Upper lobe of right lung (tissue), 1 donor: ENCODE measurements at regions not wholly inside any gene's neighbourhood (a gene's known extent, or its start where the extent isn't known, plus 50 kb on each side); places are given as distances from the start of the nearest gene placed in this dataset.

Experiments
- ATAC-seq: fragments of 200-7000 bp; cut with Tn5 transposase; one replicate; pipeline ENCODE4 v1.9.1; 2020; ENCODE audit warnings: mild to moderate bottlenecking, moderate library complexity
- DNase-seq: peaks from one replicate; pipeline ENCODE4 v3.0.0-alpha.2; 2020
- H3K27ac ChIP-seq: fragments of 200-600 bp; one replicate; pipeline ENCODE4 v1.8.0; 2022
- H3K27me3 ChIP-seq: fragments of 200-600 bp; one replicate; pipeline ENCODE4 v1.8.0; 2022; ENCODE audit warnings: mild to moderate bottlenecking
- H3K36me3 ChIP-seq: fragments of 200-600 bp; one replicate; pipeline ENCODE4 v1.8.0; 2022
- H3K4me1 ChIP-seq: fragments of 200-600 bp; one replicate; pipeline ENCODE4 v1.8.0; 2022
- H3K4me3 ChIP-seq: fragments of 200-600 bp; one replicate; pipeline ENCODE4 v1.8.0; 2022; ENCODE audit warnings: mild to moderate bottlenecking
- H3K9me3 ChIP-seq: fragments of 200-600 bp; one replicate; pipeline ENCODE4 v1.8.0; 2022
- intact Hi-C: fragments of 100-400 bp; cut with DNase I; formaldehyde crosslinking; loops from one replicate; pipeline ENCODE4 v1.11.0; 2022
- TF ChIP-seq, protein P1 (sequence below): fragments of 200-600 bp; IDR thresholded peaks from one replicate; pipeline ENCODE4 v1.8.0; 2022; ENCODE audit warnings: antibody characterized with exemption
- donor health status: DM: no; HTN: yes; CAD: no; lungs with severe emphysema.

- no peak for DNase-seq
- no peaks in the 10 kb centered on the region for H3K9me3 ChIP-seq
- H3K27me3 ChIP-seq, result no peaks in the 10 kb centered on the region
- H3K36me3 ChIP-seq, result no peaks in the 10 kb centered on the region
- TF ChIP-seq, protein P1, sequence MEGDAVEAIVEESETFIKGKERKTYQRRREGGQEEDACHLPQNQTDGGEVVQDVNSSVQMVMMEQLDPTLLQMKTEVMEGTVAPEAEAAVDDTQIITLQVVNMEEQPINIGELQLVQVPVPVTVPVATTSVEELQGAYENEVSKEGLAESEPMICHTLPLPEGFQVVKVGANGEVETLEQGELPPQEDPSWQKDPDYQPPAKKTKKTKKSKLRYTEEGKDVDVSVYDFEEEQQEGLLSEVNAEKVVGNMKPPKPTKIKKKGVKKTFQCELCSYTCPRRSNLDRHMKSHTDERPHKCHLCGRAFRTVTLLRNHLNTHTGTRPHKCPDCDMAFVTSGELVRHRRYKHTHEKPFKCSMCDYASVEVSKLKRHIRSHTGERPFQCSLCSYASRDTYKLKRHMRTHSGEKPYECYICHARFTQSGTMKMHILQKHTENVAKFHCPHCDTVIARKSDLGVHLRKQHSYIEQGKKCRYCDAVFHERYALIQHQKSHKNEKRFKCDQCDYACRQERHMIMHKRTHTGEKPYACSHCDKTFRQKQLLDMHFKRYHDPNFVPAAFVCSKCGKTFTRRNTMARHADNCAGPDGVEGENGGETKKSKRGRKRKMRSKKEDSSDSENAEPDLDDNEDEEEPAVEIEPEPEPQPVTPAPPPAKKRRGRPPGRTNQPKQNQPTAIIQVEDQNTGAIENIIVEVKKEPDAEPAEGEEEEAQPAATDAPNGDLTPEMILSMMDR, result no peak
- H3K4me1 ChIP-seq, result no peaks in the 10 kb centered on the region
- intact Hi-C loops, result no loop called here
- ATAC-seq, result no peak
- no peak overlapping the region for H3K27ac ChIP-seq
- H3K4me3 ChIP-seq, result no peak overlapping the region
Measured at GRCh38 chr6:140012150-140012549, 637.7 kb upstream of the CITED2 start.

DNA sequence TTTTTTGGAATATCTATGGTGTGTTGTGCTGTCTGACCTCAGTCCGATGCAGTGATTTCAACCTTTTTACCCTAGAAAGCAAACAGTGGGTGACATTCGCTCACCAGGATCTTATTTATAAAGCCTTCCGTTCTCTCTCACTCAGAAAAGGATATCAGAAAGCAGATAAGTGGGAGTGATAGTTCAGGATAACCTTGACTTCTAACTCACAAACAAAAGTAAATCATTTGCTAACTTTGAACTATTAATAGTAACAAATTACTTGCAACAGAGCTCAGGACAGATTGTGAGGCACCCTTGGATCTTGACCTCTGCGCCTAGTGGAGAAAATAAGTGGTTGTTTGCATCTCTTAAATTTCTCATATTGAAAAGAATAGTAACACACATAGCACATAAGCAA, 637.1 kb upstream of the CITED2 start:
- ATAC-seq, result no peak
- Histone ChIP-seq H3K27me3 (no peaks in the 10 kb centered on the region), H3K27ac (no peak overlapping the region), H3K36me3 (no peaks in the 10 kb centered on the region), H3K4me1 (no peaks in the 10 kb centered on the region), H3K4me3 (no peak overlapping the region), H3K9me3 (no peaks in the 10 kb centered on the region)
- intact Hi-C loops, result no loop called here
- TF ChIP-seq, protein P1, result no peak
- DNase-seq, result no peak

DNA sequence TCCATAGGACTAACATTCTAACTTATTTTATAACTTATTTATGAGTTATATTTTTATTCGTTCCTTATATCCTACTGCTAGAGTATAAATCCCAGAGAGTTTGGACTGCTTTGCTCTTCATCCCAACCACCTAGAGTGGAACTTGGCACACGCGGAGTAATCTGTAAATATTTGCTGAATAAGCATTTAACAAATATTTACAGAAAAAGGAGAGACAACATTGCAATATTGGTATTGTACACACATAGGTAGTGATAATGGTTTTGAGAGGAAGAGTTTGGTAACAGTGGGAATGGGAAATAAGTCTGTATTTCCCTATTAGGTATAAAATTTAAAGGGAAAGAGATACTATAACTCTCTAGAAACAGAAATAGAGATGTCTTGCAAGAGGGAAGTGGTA, 634.8 kb upstream of the CITED2 start:
- DNase-seq (no peak), ATAC-seq (no peak)
- intact Hi-C loops, result no loop called here
- H3K27me3 ChIP-seq, result no peaks in the 10 kb centered on the region
- TF ChIP-seq, protein P1, result no peak
- H3K27ac ChIP-seq, result no peak overlapping the region
- no peaks in the 10 kb centered on the region for H3K36me3 ChIP-seq
- no peaks in the 10 kb centered on the region for H3K9me3 ChIP-seq
- H3K4me3 ChIP-seq, result no peak overlapping the region
- H3K4me1 ChIP-seq, result no peaks in the 10 kb centered on the region

- Histone ChIP-seq H3K27ac (no peak overlapping the region), H3K36me3 (no peaks in the 10 kb centered on the region), H3K9me3 (no peaks in the 10 kb centered on the region), H3K4me3 (no peak overlapping the region), H3K4me1 (no peaks in the 10 kb centered on the region), H3K27me3 (no peaks in the 10 kb centered on the region)
- intact Hi-C loops, result no loop called here
- ATAC-seq, result no peak
- TF ChIP-seq, protein P1, result no peak
- no peak for DNase-seq
Measured at GRCh38 chr6:140007525-140007924, 633.1 kb upstream of the CITED2 start.

DNA sequence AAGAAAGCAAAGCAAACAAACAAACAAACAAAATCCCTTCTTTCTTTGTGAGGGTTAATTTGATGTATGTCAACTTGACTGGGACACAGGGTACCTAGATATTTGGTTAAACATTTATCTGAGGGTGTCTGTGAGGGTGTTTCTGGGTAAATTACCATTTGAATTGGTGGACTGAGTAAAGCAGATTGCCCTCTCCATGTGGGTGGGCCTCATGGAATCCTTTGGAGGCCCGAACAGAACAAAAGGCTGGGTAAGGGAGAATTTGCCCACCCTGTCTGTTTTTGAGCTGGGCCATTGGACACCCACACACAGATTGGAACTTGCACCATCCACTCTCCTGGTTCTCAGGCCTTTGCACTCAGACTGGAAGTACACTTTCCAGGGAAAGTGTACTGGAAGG, 628.8 kb upstream of the CITED2 start:
- Histone ChIP-seq H3K4me3 (no peak overlapping the region), H3K27ac (no peak overlapping the region), H3K4me1 (no peaks in the 10 kb centered on the region), H3K36me3 (no peaks in the 10 kb centered on the region), H3K9me3 (no peaks in the 10 kb centered on the region), H3K27me3 (no peaks in the 10 kb centered on the region)
- intact Hi-C loops, result no loop called here
- no peak for DNase-seq
- TF ChIP-seq, protein P1, result no peak
- ATAC-seq, result no peak

GRCh38 chr6:140002396-140003022, 628.1 kb upstream of the CITED2 start:
- no peak overlapping the region for H3K4me3 ChIP-seq
- DNase-seq (no peak), ATAC-seq (no peak)
- no peaks in the 10 kb centered on the region for H3K9me3 ChIP-seq
- intact Hi-C loops, result no loop called here
- no peaks in the 10 kb centered on the region for H3K27me3 ChIP-seq
- TF ChIP-seq, protein P1, result no peak
- H3K27ac ChIP-seq, result no peak overlapping the region
- no peaks in the 10 kb centered on the region for H3K36me3 ChIP-seq
- H3K4me1 ChIP-seq, result no peaks in the 10 kb centered on the region
